Muscle of leg (tissue), 3 donors: ENCODE measurements at regions not wholly inside any gene's neighbourhood (a gene's known extent, or its start where the extent isn't known, plus 50 kb on each side); places are given as distances from the start of the nearest gene placed in this dataset.

Source experiments
- DNase-seq: peaks from one replicate; pipeline ENCODE4 v3.0.0; 2013
- H3K27ac ChIP-seq: one replicate; pipeline ENCODE4 v1.5.1; 2013; ENCODE audit warnings: mild to moderate bottlenecking, low read length, control low read depth
- H3K27me3 ChIP-seq: one replicate; pipeline ENCODE4 v1.6.1; 2013; ENCODE audit warnings: low read length; ENCODE audit not compliant: control insufficient read depth, insufficient read depth
- H3K36me3 ChIP-seq: one replicate; pipeline ENCODE4 v1.6.1; 2013; ENCODE audit warnings: low read length; ENCODE audit not compliant: control insufficient read depth, insufficient read depth
- H3K4me1 ChIP-seq: one replicate; pipeline ENCODE4 v1.6.1; 2013; ENCODE audit warnings: low read length; ENCODE audit not compliant: control insufficient read depth, insufficient read depth
- H3K4me3 ChIP-seq: one replicate; pipeline ENCODE4 v1.5.1; 2013; ENCODE audit warnings: low read length, control low read depth
- H3K9me3 ChIP-seq: replicated peaks from 2 replicates; pipeline ENCODE4 v1.6.1; 2013; ENCODE audit warnings: low read depth, low read length; ENCODE audit not compliant: control insufficient read depth
- WGBS: methylation state at CpG from one replicate; pipeline ENCODE4 v1.1.5; 2013; ENCODE audit warnings: missing lambda C conversion rate; ENCODE audit not compliant: insufficient coverage; 5-methylcytosine and 5-hydroxymethylcytosine counted together

- DNase-seq, result no peak
- Histone ChIP-seq H3K4me3 (no peak overlapping the region), H3K9me3 (peaks cover 2% of the 10 kb centered on the region), H3K27me3 (peaks cover 7% of the 10 kb centered on the region), H3K4me1 (no peaks in the 10 kb centered on the region), H3K27ac (no peak overlapping the region), H3K36me3 (no peaks in the 10 kb centered on the region)
- WGBS, result 93% methylated on average over 3 of the region's 5 CpGs
Measured at GRCh38 chr2:235212501-235213158, 260.8 kb downstream of the SH3BP4 start.

GRCh38 chr2:235215248-235215647 lies 263.4 kb downstream of the SH3BP4 start:
- DNase-seq, result no peak
- Histone ChIP-seq H3K36me3 (no peaks in the 10 kb centered on the region), H3K4me3 (no peak overlapping the region), H3K9me3 (no peaks in the 10 kb centered on the region), H3K4me1 (no peaks in the 10 kb centered on the region), H3K27ac (no peak overlapping the region), H3K27me3 (peaks cover 2% of the 10 kb centered on the region)
- WGBS, result 83% methylated on average over 4 of the region's 5 CpGs

- WGBS, result 86% methylated on average over 1 of the region's 3 CpGs
- Histone ChIP-seq H3K27me3 (peaks cover 2% of the 10 kb centered on the region), H3K36me3 (no peaks in the 10 kb centered on the region), H3K4me1 (no peaks in the 10 kb centered on the region), H3K4me3 (no peak overlapping the region), H3K9me3 (no peaks in the 10 kb centered on the region), H3K27ac (no peak overlapping the region)
- no peak for DNase-seq
Measured at GRCh38 chr2:235216901-235217300, 265.1 kb downstream of the SH3BP4 start.

- Histone ChIP-seq H3K36me3 (no peaks in the 10 kb centered on the region), H3K9me3 (no peaks in the 10 kb centered on the region), H3K27me3 (peaks cover 2% of the 10 kb centered on the region), H3K4me3 (no peak overlapping the region), H3K27ac (no peak overlapping the region), H3K4me1 (no peaks in the 10 kb centered on the region)
- no CpG with 5 or more reads among the region's 5 CpGs for WGBS
- DNase-seq, result no peak
Measured at GRCh38 chr2:235217846-235218245, 266.0 kb downstream of the SH3BP4 start.

GRCh38 chr2:235218486-235218907 lies 266.7 kb downstream of the SH3BP4 start:
- Histone ChIP-seq H3K9me3 (no peaks in the 10 kb centered on the region), H3K27me3 (peaks cover 2% of the 10 kb centered on the region)

GRCh38 chr2:235219048-235219447 lies 267.2 kb downstream of the SH3BP4 start:
- no peak overlapping the region for H3K27ac ChIP-seq
- WGBS, result no CpG with 5 or more reads among the region's 5 CpGs
- no peaks in the 10 kb centered on the region for H3K36me3 ChIP-seq
- H3K9me3 ChIP-seq, result no peaks in the 10 kb centered on the region
- H3K4me1 ChIP-seq, result no peaks in the 10 kb centered on the region
- no peak overlapping the region for H3K4me3 ChIP-seq
- peaks cover 2% of the 10 kb centered on the region for H3K27me3 ChIP-seq
- no peak for DNase-seq

More at GRCh38 chr2:235218486-235218907, 266.7 kb downstream of the SH3BP4 start:
- Histone ChIP-seq H3K36me3 (no peaks in the 10 kb centered on the region), H3K4me3 (no peak overlapping the region), H3K4me1 (no peaks in the 10 kb centered on the region), H3K27ac (no peak overlapping the region)
- DNase-seq, result peak; percentile 27
- WGBS, result 82% methylated on average over 8 of the region's 10 CpGs

- WGBS, result 60% methylated on average over 1 of the region's 6 CpGs
- no peaks in the 10 kb centered on the region for H3K36me3 ChIP-seq
- H3K9me3 ChIP-seq, result no peaks in the 10 kb centered on the region
- H3K4me3 ChIP-seq, result no peak overlapping the region
- H3K4me1 ChIP-seq, result no peaks in the 10 kb centered on the region
- DNase-seq, result no peak
- H3K27me3 ChIP-seq, result no peaks in the 10 kb centered on the region
- H3K27ac ChIP-seq, result no peak overlapping the region
Measured at GRCh38 chr2:235220331-235220730, 268.5 kb downstream of the SH3BP4 start.

GRCh38 chr2:235223011-235223410 lies 270.8 kb upstream of the AGAP1 start:
- H3K9me3 ChIP-seq, result no peaks in the 10 kb centered on the region
- no peak for DNase-seq
- H3K27ac ChIP-seq, result no peak overlapping the region
- no peaks in the 10 kb centered on the region for H3K36me3 ChIP-seq
- no peak overlapping the region for H3K4me3 ChIP-seq
- no peaks in the 10 kb centered on the region for H3K4me1 ChIP-seq
- H3K27me3 ChIP-seq, result peaks cover 3% of the 10 kb centered on the region

- H3K27ac ChIP-seq, result no peak overlapping the region
- H3K4me3 ChIP-seq, result no peak overlapping the region
- no peaks in the 10 kb centered on the region for H3K9me3 ChIP-seq
- no peaks in the 10 kb centered on the region for H3K4me1 ChIP-seq
- WGBS, result 95% methylated on average over 3 of the region's 5 CpGs
- DNase-seq, result no peak
- no peaks in the 10 kb centered on the region for H3K36me3 ChIP-seq
- peaks cover 3% of the 10 kb centered on the region for H3K27me3 ChIP-seq
Measured at GRCh38 chr2:235224410-235224809, 269.4 kb upstream of the AGAP1 start.

GRCh38 chr2:235225261-235225660 lies 268.6 kb upstream of the AGAP1 start:
- 94% methylated on average over 7 of the region's 8 CpGs for WGBS
- peaks cover 3% of the 10 kb centered on the region for H3K27me3 ChIP-seq

GRCh38 chr2:235227590-235227989 lies 266.3 kb upstream of the AGAP1 start:
- H3K36me3 ChIP-seq, result no peaks in the 10 kb centered on the region
- peaks cover 2% of the 10 kb centered on the region for H3K4me1 ChIP-seq
- peaks cover 3% of the 10 kb centered on the region for H3K27me3 ChIP-seq
- no peak overlapping the region for H3K4me3 ChIP-seq
- H3K9me3 ChIP-seq, result no peaks in the 10 kb centered on the region
- WGBS, result 57% methylated on average over 1 of the region's 1 CpG
- no peak for DNase-seq
- no peak overlapping the region for H3K27ac ChIP-seq

More at GRCh38 chr2:235225261-235225660, 268.6 kb upstream of the AGAP1 start:
- no peak overlapping the region for H3K27ac ChIP-seq
- H3K4me1 ChIP-seq, result no peaks in the 10 kb centered on the region
- H3K4me3 ChIP-seq, result no peak overlapping the region
- no peaks in the 10 kb centered on the region for H3K9me3 ChIP-seq
- no peak for DNase-seq
- no peaks in the 10 kb centered on the region for H3K36me3 ChIP-seq
